GM19043 (cell line): ENCODE measurements at regions not wholly inside any gene's neighbourhood (a gene's known extent, or its start where the extent isn't known, plus 50 kb on each side); places are given as distances from the start of the nearest gene placed in this dataset.

Source experiments
- ATAC-seq: cut with Tn5 transposase; IDR thresholded peaks from one replicate; pipeline ENCODE4 v1.9.1; 2021; ENCODE audit warnings: low read depth; ENCODE audit not compliant: unreplicated experiment

- ATAC-seq, result no peak
Observed at GRCh38 chr4:36704289-36704688, 422.9 kb downstream of the DTHD1 start.

GRCh38 chr4:36709991-36710390, 428.6 kb downstream of the DTHD1 start:
- no peak for ATAC-seq

DNA sequence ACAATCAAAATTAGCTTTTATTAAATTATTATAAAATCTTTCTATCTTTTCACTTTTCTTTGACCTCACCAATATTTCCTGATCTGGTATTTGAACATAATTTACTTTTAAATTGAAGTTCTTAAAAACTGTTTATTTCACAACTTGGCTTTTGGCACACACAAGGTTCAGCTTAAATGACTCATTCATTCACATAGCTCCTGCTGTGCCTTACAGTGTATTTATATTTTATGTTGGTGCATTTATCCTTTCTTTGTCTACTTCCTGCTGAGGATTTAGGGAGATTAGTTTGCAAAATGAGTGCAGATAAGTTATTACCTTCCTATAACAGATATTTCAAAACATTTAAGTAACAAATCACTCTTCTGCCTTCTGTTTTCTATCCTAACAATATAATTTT, 430.6 kb downstream of the DTHD1 start:
- ATAC-seq, result no peak

DNA sequence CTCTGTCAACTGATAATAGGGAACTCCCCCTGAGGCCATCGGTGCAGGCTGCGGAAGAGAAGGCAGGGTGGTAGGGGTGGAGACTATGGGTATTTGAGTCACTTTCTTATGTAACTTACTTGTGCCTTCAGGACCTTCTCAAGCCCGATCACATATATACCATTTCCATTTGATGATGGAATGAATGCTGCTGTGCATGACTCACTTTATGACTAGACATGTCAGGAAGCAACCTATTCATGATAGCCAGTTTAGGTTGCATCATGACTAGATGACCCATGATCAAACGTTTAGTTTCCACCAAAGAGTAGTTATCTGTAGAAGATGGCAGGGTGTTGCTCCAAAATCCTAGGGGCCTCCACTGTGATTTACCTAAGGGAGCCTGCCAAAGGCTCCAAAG, 435.5 kb downstream of the DTHD1 start:
- ATAC-seq, result no peak

- ATAC-seq, result no peak
Observed at GRCh38 chr4:36719425-36719824, 438.0 kb downstream of the DTHD1 start.

DNA sequence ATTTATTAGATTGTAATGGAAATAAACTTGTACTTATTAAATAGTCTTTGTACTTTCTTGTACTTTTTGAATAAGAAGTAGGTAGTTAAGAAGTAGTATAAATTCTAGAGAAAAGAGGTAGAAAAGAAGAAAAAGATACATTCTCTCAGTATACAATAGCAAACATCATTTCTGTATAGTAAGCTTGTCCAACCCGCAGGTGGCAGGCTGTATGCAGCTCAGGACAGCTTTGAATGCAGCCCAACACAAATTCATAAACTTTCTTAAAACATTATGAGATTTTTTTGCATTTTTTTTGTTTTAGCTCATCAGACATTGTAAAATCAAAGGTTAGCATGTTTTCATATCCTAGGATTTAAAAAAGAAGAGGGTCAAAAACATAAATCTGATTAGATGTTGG, 441.6 kb downstream of the DTHD1 start:
- ATAC-seq, result no peak

GRCh38 chr4:36734334-36734733, 452.9 kb downstream of the DTHD1 start:
- ATAC-seq, result no peak

DNA sequence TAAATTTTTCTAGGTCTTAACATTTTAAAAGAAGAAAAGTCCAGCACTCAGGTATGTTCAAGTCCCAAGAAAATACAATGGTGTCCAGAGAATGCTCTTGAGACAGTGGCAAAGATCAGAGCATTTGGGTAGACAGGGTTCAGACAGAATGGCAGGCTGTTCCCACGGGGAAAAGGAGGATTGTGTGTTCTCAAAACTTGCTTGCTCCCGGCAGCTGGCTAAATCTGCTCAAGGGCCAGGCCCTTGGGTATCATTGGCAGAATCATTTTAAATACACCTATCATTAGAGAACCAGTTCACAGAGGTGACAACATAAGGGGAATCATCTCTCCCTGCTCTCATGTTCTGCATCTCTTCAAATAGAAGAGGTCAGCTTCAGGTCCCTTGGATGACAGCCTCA, 456.3 kb downstream of the DTHD1 start:
- no peak for ATAC-seq

DNA sequence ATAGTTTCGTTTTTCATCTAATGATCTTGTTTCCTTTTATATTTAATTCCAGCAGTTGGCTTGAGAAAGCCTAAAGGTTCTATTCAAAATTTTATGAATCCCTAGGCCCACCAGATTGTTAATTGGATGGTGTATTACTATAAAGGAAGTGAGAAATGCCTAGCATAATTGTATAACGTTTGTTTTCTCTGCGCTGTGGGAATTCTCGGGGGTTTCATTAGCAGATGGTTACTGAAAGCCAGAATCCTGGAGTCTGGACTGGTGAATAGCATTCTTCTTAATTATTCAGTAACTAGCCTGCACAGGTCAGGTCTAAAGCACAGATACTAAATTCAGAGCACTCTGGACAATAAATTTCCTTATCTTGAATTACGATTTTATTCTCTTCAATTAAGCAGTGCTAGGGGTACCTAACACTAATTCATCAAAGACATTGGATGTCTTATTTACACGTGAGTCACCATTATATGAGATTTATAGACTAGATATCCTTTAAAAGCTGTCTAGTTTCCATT, 459.4 kb downstream of the DTHD1 start:
- ATAC-seq, result no peak

GRCh38 chr4:36747277-36748129, 466.1 kb downstream of the DTHD1 start:
- no peak for ATAC-seq

DNA sequence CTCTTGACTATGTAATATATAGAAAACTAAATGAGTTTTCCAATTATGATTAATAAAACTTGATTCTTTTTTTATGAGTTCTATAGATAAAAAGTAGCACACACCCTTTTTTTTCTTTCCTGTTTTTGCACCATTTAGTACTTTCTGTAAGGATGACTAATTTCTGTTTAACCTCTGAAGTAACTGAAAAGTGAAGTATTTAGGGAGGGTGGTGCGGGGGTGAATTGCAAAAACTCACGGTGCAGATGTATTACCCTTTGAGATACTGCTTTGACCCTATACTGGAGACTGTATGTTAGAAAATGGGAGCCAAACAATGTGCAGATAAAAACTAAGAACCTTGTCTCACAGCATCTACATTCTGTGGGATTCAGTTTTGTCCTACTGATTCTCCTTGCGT, 471.6 kb downstream of the DTHD1 start:
- ATAC-seq, result no peak

DNA sequence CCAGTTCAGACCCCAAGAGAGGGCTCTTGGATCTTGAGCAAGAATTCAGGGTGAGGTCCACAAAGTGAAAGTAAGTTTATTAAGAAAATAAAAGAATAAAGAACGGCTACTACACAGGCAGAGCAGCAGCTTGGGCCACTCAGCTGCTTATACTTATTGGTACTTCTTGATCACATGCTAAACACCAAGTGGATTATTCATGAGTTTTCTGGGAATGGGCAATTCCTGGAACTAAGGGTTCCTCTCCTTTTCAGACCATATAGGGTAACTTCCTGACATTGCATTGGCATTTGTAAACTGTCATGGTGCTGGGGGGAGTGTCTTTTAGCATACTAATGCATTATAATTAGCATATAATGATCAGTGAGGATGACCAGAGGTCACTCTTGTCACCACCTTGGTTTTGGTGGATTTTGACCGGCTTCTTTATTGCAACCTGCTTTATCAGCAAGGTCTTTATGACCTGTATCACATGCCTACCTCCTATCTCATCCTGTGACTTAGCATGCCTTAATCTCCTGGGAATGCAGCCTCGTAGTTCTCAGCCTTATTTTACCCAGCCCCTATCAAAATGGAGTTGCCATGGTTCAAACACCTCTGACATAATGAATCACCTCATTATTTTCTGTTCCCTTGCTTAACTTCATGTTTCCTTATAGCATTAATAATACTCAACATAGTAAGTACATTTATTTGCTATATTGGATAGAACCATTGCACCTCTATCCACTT, 476.3 kb downstream of the DTHD1 start:
- no peak for ATAC-seq

- no peak for ATAC-seq
Observed at GRCh38 chr4:36758312-36759178, 477.1 kb downstream of the DTHD1 start.

DNA sequence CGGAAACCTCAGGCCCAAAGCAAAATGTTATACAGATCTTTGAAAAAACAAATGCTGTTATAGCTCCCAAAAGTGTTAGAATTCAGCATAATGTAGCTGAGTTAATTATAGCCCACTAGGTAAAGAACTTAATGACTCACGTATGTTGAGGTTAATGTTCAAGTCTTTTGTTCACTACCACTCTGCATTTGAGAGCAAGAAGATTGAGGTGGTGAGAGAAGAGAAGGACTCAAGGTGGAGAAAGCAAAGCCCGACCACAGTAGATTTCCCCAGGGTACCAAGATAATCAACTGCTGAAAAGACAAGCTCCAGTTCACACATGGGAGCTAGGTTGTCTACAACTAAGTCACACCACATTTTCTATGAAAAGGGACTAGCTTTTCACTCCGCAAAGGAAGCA, 480.2 kb downstream of the DTHD1 start:
- no peak for ATAC-seq

DNA sequence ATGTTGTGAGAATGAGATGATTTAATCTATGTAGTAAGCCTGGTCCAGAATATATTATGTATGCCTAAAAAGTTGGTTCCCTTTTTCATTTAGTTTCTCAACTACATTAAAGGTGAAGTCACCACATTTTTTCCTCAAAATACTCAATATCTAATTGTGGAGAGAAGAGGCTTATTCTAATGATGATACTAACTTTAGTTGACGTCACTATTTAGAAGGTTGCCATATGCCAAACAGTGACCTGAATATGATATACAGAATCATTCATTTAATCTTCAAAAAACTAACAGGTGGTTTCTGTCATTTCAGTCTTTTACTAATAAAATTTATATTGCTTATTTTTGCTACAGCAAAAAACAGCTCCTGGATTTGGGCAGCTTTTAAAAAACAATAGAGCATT, 480.7 kb upstream of the NWD2 start:
- no peak for ATAC-seq

DNA sequence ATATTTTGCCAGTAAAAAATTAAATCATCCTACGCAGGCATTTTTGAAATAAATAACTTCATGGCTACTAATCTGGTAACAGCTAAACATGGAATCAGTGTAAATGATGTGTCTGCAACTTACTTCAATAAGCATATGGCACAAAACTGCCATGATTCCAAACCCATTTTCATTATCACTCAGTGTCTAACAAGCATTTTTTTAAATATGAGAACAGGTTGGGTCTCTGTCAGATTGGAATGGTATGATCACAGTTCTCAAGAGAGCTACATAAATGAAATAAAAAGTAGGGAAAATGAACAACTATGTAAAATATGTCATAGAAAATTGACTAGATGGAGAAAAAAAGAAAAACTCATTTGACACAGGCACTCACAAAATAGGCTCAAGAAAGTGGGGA, 476.9 kb upstream of the NWD2 start:
- no peak for ATAC-seq

- no peak for ATAC-seq
Observed at GRCh38 chr4:36771411-36772153, 473.0 kb upstream of the NWD2 start.

DNA sequence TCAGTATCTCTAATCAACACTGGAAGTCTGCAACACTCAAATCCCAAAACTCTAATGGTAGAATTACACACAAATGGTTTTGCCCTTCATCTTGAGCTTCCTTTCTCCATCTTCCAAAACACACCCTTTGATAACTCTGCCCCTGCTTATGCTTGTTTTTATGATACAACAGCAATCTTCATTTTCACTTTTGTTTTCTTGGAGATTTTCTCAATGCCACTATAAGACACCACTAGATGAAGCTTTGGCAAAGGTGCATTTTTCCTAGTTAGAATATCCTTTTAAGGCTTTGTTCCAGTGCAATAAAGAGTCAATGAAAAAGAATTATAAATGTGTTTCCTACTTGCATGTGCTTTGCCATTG, 472.4 kb upstream of the NWD2 start:
- no peak for ATAC-seq

GRCh38 chr4:36773467-36773866, 471.1 kb upstream of the NWD2 start:
- no peak for ATAC-seq

GRCh38 chr4:36775544-36775943, 469.0 kb upstream of the NWD2 start:
- no peak for ATAC-seq
